PC-3 (cell line): ENCODE measurements at regions not wholly inside any gene's neighbourhood (a gene's known extent, or its start where the extent isn't known, plus 50 kb on each side); places are given as distances from the start of the nearest gene placed in this dataset.

Experiments
- ATAC-seq: fragments of 200-7000 bp; cut with Tn5 transposase; 2 replicates; pipeline ENCODE4 v1.9.1; 2020; ENCODE audit warnings: mild to moderate bottlenecking, moderate library complexity
- BruUV-seq: library from RNA; stranded (reverse); fragments of 400-500 nt; replicated peaks from 2 replicates; lab custom pipeline; 2021; lab: Mats Ljungman, UMichigan
- CTCF ChIA-PET: fragments of 300-600 bp; sonication (Branson Sonifier 250); formaldehyde crosslinking; loops from one replicate; lab custom pipeline; 2022; ENCODE audit warnings: antibody characterized with exemption; lab: Charles Lee
- POLR2A ChIA-PET: fragments of 300-600 bp; sonication (Branson Sonifier 250); formaldehyde crosslinking; loops from one replicate; lab custom pipeline; 2022; ENCODE audit warnings: antibody characterized with exemption; ENCODE audit not compliant: unreplicated experiment; lab: Charles Lee
- DNase-seq: peaks from one replicate; pipeline ENCODE4 v3.0.0-alpha.2; 2015
- H2AFZ ChIP-seq: fragments of 300-600 bp; sonication (generic); 2 replicates; pipeline ENCODE4 v1.6.0; 2016; ENCODE audit warnings: antibody characterized with exemption, low read length
- H3F3A ChIP-seq: fragments of 300-600 bp; sonication (generic); one replicate; pipeline ENCODE4 v1.6.0; 2017; ENCODE audit warnings: antibody characterized with exemption, low read length, control low read depth, mild to moderate bottlenecking; ENCODE audit not compliant: unreplicated experiment
- H3K27ac ChIP-seq: fragments of 300-600 bp; sonication (generic); 2 replicates; pipeline ENCODE4 v1.5.1; 2016; ENCODE audit warnings: mild to moderate bottlenecking, low read length
- H3K27me3 ChIP-seq: fragments of 300-600 bp; sonication (generic); 2 replicates; pipeline ENCODE4 v1.6.1; 2016; ENCODE audit warnings: low read length, mixed read lengths
- H3K36me3 ChIP-seq: fragments of 300-600 bp; sonication (generic); 2 replicates; pipeline ENCODE4 v1.6.1; 2016; ENCODE audit warnings: low read depth, mixed run types, low read length, mixed read lengths
- H3K4me1 ChIP-seq: fragments of 300-600 bp; sonication (generic); 2 replicates; pipeline ENCODE4 v1.5.1; 2016; ENCODE audit warnings: low read length; ENCODE audit not compliant: insufficient read depth
- H3K4me2 ChIP-seq: fragments of 300-600 bp; sonication (generic); 2 replicates; pipeline ENCODE4 v1.6.0; 2016; ENCODE audit warnings: low read length
- H3K4me3 ChIP-seq: fragments of 300-600 bp; sonication (generic); 2 replicates; pipeline ENCODE4 v1.5.1; 2016; ENCODE audit warnings: mild to moderate bottlenecking, low read length, mixed read lengths
- H3K79me2 ChIP-seq: fragments of 300-600 bp; sonication (generic); 2 replicates; pipeline ENCODE4 v1.6.1; 2017; ENCODE audit warnings: low read length, mixed read lengths
- H3K9ac ChIP-seq: fragments of 300-600 bp; sonication (generic); 2 replicates; pipeline ENCODE4 v1.6.0; 2016; ENCODE audit warnings: mild to moderate bottlenecking, low read length
- H3K9me2 ChIP-seq: fragments of 300-600 bp; sonication (generic); replicated peaks from 2 replicates; pipeline ENCODE4 v1.6.1; 2016; ENCODE audit warnings: mixed run types, low read length, mixed read lengths
- H3K9me3 ChIP-seq: fragments of 300-600 bp; sonication (generic); 2 replicates; pipeline ENCODE4 v1.6.1; 2016; ENCODE audit warnings: low read length, mixed read lengths
- H4K20me1 ChIP-seq: fragments of 300-600 bp; sonication (generic); 2 replicates; pipeline ENCODE4 v1.6.1; 2016; ENCODE audit warnings: low read length, mixed read lengths
- CTCF ChIP-seq: fragments of 300-600 bp; sonication (generic); conservative IDR thresholded peaks from 2 replicates; pipeline ENCODE4 v1.5.1; 2017; ENCODE audit warnings: antibody characterized with exemption, low read depth, mild to moderate bottlenecking, low read length
- EZH2 ChIP-seq: fragments of 300-600 bp; sonication (generic); IDR thresholded peaks from one replicate; pipeline ENCODE4 v1.6.1; 2017; ENCODE audit warnings: antibody characterized with exemption, mild to moderate bottlenecking, low read length; ENCODE audit not compliant: unreplicated experiment
- EZH2phosphoT487 ChIP-seq: fragments of 300-600 bp; sonication (generic); IDR thresholded peaks from 2 replicates; pipeline ENCODE4 v1.6.1; 2018; ENCODE audit warnings: mild to moderate bottlenecking, antibody characterized with exemption, low read length, borderline replicate concordance
- intact Hi-C: fragments of 100-400 bp; cut with micrococcal nuclease; formaldehyde crosslinking; loops from 2 replicates; pipeline ENCODE4 v1.9.0; 2023

GRCh38 chr9:90054810-90055209 lies 450.0 kb downstream of the GADD45G start:
- Histone ChIP-seq H3K27me3 (no peaks in the 10 kb centered on the region), H3K9me2 (no peaks in the 10 kb centered on the region), H3K79me2 (no peaks in the 10 kb centered on the region), H4K20me1 (no peaks in the 10 kb centered on the region), H3K4me2 (no peak overlapping the region), H3K36me3 (no peaks in the 10 kb centered on the region), H3K4me1 (no peaks in the 10 kb centered on the region), H3K9me3 (no peaks in the 10 kb centered on the region), H3F3A (no peaks in the 10 kb centered on the region), H2AFZ (no peak overlapping the region), H3K4me3 (no peak overlapping the region), H3K27ac (no peak overlapping the region), H3K9ac (no peak overlapping the region)
- TF ChIP-seq EZH2 (no peak), CTCF (no peak), EZH2phosphoT487 (no peak)
- ATAC-seq (no peak), DNase-seq (no peak)
- intact Hi-C loops, result no loop called here
- ChIA-PET POLR2A (no interaction called here), CTCF (no interaction called here)
- BruUV-seq, result no TSS peak

GRCh38 chr9:90055226-90055625 lies 450.4 kb downstream of the GADD45G start:
- ChIA-PET POLR2A (no interaction called here), CTCF (no interaction called here)
- TF ChIP-seq CTCF (no peak), EZH2phosphoT487 (no peak), EZH2 (no peak)
- Histone ChIP-seq H2AFZ (no peak overlapping the region), H3K27ac (no peak overlapping the region), H3K36me3 (no peaks in the 10 kb centered on the region), H3K9me2 (no peaks in the 10 kb centered on the region), H3K79me2 (no peaks in the 10 kb centered on the region), H3K4me2 (no peak overlapping the region), H3K4me3 (no peak overlapping the region), H4K20me1 (no peaks in the 10 kb centered on the region), H3K4me1 (no peaks in the 10 kb centered on the region), H3K9me3 (no peaks in the 10 kb centered on the region), H3F3A (no peaks in the 10 kb centered on the region), H3K27me3 (no peaks in the 10 kb centered on the region), H3K9ac (no peak overlapping the region)
- DNase-seq, result no peak
- BruUV-seq, result no TSS peak
- intact Hi-C loops, result no loop called here
- ATAC-seq, result no peak

- Histone ChIP-seq H3K4me2 (no peak overlapping the region), H3K27me3 (no peaks in the 10 kb centered on the region), H2AFZ (no peak overlapping the region), H3K4me3 (no peak overlapping the region), H3K9ac (no peak overlapping the region), H3K4me1 (no peaks in the 10 kb centered on the region), H3K27ac (no peak overlapping the region), H3F3A (no peaks in the 10 kb centered on the region), H3K79me2 (no peaks in the 10 kb centered on the region), H3K9me3 (no peaks in the 10 kb centered on the region), H4K20me1 (no peaks in the 10 kb centered on the region), H3K9me2 (no peaks in the 10 kb centered on the region), H3K36me3 (no peaks in the 10 kb centered on the region)
- no peak for TF ChIP-seq EZH2phosphoT487
- DNase-seq, result no peak
- no peak for ATAC-seq
- BruUV-seq, result no TSS peak
- POLR2A ChIA-PET, result no interaction called here
- CTCF ChIA-PET, result no interaction called here
- intact Hi-C loops, result no loop called here
These were observed 452.5 kb downstream of the GADD45G start for GRCh38 chr9:90057361-90057760.
